ENCODE measurements at regions not wholly inside any gene's neighbourhood (a gene's known extent, or its start where the extent isn't known, plus 50 kb on each side); places are given as distances from the start of the nearest gene placed in this dataset.

DNA sequence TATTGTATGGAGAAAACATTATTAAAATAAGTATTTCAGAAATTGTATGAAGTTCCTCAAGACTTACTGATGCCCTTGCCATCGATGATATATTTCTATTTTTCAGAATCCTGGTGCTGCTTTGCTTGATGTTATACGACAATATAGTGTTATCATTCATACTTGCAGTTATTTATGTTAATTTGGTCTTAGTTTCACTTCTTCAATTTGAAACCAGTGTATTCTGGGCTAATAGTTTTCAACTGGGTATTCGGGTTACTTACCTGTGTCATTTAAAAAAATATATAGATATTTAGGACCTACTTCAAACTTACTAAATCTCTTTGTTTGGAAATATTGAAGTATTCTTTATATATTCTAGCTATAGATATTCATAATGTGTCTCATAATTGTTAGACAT lies 1414.7 kb downstream of the C4orf33 start:
- H3K4me3 ChIP-seq (ENCODE audit: control insufficient read depth, low read depth, low read length) = no peak overlapping the region
- TF ChIP-seq, protein P1, sequence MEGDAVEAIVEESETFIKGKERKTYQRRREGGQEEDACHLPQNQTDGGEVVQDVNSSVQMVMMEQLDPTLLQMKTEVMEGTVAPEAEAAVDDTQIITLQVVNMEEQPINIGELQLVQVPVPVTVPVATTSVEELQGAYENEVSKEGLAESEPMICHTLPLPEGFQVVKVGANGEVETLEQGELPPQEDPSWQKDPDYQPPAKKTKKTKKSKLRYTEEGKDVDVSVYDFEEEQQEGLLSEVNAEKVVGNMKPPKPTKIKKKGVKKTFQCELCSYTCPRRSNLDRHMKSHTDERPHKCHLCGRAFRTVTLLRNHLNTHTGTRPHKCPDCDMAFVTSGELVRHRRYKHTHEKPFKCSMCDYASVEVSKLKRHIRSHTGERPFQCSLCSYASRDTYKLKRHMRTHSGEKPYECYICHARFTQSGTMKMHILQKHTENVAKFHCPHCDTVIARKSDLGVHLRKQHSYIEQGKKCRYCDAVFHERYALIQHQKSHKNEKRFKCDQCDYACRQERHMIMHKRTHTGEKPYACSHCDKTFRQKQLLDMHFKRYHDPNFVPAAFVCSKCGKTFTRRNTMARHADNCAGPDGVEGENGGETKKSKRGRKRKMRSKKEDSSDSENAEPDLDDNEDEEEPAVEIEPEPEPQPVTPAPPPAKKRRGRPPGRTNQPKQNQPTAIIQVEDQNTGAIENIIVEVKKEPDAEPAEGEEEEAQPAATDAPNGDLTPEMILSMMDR (IDR thresholded peaks at IDR 0.05; ENCODE audit: control insufficient read depth, insufficient read depth, low read depth, low read length, missing control alignments) = no peak
- no peak for DNase-seq (ENCODE audit: low read depth)

DNA sequence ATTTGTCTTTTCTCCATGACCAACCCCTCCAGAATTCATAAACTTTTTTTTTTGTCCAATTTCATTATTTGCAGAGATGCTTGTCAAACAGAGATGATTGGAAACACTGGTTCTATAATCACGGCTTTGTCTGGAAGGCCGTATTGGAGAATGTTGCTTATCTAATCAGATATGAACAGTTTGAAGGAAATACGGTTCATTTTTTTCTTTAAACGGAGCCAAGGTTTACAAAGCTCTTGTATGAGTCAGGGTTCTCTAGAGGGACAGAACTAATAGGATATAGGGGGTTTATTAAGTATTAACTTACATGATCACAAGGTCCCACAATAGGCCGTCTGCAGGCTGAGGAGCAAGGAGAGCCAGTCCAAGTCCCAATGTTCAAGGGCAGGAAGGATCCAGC lies 1415.8 kb downstream of the C4orf33 start:
- TF ChIP-seq, protein P1 (IDR thresholded peaks at IDR 0.05; ENCODE audit: control insufficient read depth, insufficient read depth, low read depth, low read length, missing control alignments) = no peak
- no peak for DNase-seq (ENCODE audit: low read depth)
- no peak overlapping the region for H3K4me3 ChIP-seq (ENCODE audit: control insufficient read depth, low read depth, low read length)

DNA sequence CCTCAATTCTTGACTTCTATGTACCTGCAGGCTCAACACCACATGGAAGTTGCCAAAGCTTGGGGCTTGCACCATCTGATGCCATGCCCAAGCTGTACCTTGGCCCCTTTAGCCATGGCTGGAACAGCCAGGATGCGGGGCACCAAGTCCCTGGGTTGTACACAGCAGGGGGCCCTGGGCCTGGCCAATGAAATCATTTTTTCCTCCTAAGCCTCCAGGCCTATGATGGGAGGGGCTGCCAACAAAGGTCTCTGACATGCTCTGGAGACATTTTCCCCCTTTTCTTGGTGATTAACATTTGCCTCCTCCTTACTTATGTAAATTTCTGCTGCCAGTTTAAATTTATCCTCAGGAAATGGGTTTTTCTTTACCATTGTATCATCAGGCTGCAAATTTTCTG lies 1428.1 kb downstream of the C4orf33 start:
- no peak for DNase-seq (ENCODE audit: low read depth)
- TF ChIP-seq, protein P1 (IDR thresholded peaks at IDR 0.05; ENCODE audit: control insufficient read depth, insufficient read depth, low read depth, low read length, missing control alignments) = no peak
- no peak overlapping the region for H3K4me3 ChIP-seq (ENCODE audit: control insufficient read depth, low read depth, low read length)

DNA sequence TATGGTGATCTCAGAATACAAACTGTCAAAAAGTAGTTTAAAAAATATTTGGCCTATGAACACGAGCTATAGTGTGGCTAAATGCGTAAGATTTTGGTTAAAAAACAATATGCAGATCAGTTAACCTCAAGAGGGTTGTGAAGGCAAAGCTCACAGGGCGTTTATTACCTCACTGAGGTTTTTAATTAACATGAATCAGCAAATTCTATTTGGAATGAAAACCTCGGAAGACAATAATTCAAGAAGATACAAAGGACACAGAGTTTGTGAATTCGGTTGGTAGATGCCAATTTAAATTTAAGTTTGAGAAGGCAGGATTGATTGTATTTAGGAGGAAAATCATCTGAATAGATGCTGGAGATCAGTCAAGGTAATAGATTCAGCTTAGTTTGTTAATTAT lies 1434.6 kb downstream of the C4orf33 start:
- no peak for DNase-seq (ENCODE audit: low read depth)
- no peak overlapping the region for H3K4me3 ChIP-seq (ENCODE audit: control insufficient read depth, low read depth, low read length)
- TF ChIP-seq, protein P1 (IDR thresholded peaks at IDR 0.05; ENCODE audit: control insufficient read depth, insufficient read depth, low read depth, low read length, missing control alignments) = no peak

DNA sequence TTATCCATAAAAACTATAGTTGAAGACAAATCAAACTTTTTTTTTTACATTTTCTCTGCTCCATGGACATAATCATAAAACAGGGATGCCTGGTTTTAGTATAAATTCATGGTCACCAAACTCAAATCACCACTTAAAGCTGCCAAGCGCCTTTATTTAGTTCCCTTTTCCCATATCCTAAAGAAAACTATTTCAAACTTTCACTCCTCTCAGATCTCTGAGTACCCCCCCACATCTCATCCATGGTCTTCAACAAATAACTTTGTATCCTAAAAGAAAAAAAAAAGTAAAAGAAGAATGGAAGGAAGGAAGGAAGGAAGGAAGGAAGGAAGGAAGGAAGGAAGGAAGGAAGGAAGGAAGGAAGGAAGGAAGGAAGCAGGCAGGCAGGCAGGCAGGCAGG lies 1438.7 kb downstream of the C4orf33 start:
- TF ChIP-seq, protein P1 (IDR thresholded peaks at IDR 0.05; ENCODE audit: control insufficient read depth, insufficient read depth, low read depth, low read length, missing control alignments) = no peak
- DNase-seq (ENCODE audit: low read depth) = no peak
- no peak overlapping the region for H3K4me3 ChIP-seq (ENCODE audit: control insufficient read depth, low read depth, low read length)

DNA sequence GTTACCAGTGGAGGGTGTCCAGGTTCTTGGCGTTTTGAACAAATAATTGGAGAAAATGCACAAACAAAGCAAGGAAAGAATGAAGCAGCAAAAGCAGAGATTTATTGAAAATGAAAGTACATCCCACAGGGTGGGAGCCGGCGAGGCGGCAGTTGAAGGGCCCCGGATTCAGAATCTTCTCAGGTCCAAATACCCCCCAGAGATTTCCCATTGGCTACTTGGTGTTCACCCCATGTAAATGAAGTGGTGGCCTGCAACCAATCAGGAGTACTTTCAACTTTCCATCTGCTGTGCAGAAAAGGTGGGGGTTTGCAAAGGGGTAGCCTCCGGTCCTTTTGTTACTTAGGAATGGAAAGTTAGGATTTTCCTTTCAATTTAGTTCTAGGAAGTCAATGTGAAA lies 1447.0 kb downstream of the C4orf33 start:
- DNase-seq (ENCODE audit: low read depth) = no peak
- no peak overlapping the region for H3K4me3 ChIP-seq (ENCODE audit: control insufficient read depth, low read depth, low read length)
- TF ChIP-seq, protein P1 (IDR thresholded peaks at IDR 0.05; ENCODE audit: control insufficient read depth, insufficient read depth, low read depth, low read length, missing control alignments) = no peak

DNA sequence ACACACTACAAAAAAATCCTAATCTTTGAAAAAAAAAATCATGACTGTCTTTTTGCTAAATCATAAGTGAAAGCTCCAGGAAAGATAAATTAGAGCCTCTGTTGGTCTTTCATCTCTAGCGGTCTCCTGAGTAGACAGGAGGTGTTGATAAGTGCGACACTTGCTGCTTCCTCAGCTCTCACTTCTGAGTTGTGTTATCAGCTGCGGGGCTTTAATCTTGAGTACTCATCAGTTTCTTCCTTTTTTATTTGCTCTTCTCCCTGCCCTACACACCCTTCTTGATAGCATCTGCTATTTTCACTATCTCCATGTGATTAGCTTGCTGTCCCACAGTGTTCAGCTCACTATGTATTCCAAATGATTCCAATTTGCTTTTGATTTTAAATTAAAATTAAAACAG lies 1449.2 kb downstream of the C4orf33 start:
- DNase-seq (ENCODE audit: low read depth) = no peak
- H3K4me3 ChIP-seq (ENCODE audit: control insufficient read depth, low read depth, low read length) = no peak overlapping the region
- TF ChIP-seq, protein P1 (IDR thresholded peaks at IDR 0.05; ENCODE audit: control insufficient read depth, insufficient read depth, low read depth, low read length, missing control alignments) = no peak
